Left renal cortex interstitium (tissue), 4 donors: ENCODE measurements at regions not wholly inside any gene's neighbourhood (a gene's known extent, or its start where the extent isn't known, plus 50 kb on each side); places are given as distances from the start of the nearest gene placed in this dataset.

Experiments
- DNase-seq, 4 donors: peaks; one replicate each; pipeline ENCODE4 v3.0.0-alpha.2; 2013; ENCODE audit warnings: low read depth in 4 of 4, low spot score in 2 of 4, missing footprints in 1 of 4

DNA sequence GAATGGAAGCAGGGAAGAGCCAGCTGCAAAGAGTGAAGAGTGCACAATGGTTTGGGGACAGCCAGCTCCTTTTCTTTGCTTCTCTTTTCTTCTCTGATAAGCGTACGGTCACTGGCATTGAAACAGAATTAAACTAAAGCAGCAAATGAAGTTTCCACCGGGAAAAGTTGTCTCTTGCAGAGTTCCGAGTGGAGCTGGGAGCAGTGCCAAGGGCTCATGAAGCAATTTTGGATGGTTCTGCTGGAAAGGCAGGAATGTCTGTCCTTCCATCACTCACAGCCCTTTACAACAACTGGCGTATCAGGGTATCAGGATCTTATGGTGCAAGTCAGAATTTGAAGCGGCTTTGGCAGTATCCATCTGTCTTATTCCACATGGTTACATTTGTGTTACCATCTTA is 1042.9 kb downstream of the NTRK3 start:
- no peak for DNase-seq

DNA sequence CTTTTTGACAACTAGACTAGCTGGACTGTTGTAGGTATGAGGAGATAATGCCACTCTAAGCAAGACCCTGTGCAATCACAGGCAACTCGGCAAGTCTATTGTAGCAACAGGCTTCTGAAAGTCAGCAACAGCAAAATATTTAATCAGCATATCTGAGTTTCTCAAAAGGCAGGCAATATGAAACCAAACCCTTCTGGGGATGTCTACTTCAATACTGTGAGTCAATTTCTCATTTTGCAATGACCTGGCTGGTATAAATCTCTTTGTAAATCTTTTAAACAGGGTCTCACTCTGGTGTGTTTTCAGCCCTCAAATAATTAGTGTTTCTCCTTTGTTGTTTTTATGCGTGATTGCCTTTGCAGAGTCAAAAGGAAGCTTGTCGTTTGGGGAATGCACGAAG is 1044.5 kb downstream of the NTRK3 start:
- no peak for DNase-seq

DNA sequence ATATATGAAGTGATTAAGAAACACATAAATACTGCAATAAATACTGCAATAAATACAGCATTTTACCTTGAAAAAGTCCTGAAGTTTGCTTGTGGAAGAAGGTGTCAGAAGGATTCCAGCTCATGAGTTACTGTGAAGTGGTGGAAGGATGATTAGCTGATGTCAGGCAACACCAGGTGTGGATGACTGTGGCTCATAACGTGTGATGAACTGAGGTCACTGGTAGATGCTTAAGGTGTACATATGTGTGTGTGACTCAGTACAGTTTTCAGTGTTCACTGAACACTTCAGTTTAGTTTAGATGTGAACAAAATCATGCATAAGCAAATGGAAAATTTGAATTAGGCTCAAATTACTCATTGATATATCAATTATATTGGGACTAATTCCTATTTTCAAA is 1045.0 kb downstream of the NTRK3 start:
- no peak for DNase-seq

DNA sequence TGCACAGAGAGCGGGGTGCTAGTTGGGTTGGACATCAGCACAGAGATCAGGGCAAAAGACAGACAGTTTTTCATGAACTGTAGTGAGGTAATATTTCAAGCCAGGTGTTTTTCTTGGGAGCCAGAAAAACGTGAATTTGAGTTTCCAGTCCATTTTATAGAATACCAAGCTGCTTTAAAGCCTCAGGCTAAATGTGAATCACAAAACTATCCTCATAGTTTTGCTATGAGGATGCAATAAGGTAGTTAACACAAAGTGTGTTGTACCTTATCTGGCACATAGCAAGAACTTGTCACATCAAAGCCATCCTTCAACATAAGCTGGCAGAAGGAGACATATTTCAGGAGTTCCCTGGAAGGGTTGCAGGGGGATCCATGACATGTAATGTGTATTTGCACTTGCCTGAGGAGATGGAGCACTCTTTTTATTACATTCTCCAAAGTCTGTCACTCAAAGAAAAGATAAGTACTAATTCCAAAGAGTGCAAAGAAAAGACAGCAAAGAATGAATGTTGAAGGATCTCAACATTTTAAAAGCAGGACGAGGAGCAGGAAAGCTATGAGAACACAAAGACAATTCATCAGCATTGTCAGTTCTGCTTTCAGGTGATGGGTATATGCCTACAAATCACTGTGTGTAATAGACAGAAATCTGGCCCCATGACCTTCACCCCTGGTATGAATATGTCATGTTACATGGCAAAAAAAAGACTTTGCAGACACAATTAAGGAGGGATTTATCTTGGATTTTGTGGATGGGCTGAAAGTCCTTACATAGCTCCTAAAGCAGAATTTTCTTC is 1046.4 kb downstream of the NTRK3 start:
- DNase-seq: no peak

DNA sequence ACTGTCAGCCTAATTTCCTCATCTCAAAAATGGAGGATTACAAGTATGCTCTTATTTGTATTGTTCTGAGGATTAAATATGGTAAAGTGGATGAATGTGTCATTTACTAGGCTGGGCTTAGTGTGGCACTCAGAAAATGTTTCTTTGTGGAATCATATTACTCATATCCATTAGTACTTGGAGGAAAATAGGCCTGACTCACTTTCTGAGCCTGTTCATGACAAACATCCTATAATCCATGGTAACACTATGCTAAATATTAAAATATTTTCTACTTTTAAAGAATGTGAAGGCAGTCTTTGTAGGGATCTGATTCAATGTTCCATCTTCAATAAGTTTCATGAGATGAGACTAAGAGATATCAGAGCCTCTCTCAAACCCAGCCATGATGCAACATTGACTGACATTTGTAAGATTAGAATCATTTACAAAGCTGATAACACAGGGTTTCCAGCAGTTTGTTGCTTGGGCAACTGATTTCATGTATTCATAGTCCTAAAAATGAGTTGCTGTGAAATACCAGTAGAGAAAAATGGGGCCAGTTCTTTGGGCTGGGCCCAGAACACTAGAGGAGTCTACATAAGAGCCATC is 1048.5 kb downstream of the NTRK3 start:
- no peak for DNase-seq

DNA sequence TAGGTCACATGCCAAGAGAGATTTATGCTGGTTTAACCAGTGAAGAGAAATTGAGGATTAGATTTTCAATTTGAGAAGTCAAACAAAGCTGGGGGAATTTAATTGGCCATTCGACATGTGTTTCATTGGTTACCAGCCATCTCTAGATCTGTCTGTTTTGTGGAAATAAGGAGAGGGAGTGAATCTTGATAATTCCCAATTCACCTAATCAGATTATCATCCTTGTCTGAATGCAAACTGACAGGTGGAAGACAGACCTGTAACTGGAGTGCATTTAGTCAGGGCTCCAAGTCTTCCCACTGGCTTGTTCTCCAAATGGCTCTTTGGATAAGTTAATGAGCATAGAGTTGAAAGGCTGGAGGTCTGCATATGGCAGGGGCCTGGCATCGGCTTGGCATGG is 1049.3 kb downstream of the NTRK3 start:
- DNase-seq: no peak

DNA sequence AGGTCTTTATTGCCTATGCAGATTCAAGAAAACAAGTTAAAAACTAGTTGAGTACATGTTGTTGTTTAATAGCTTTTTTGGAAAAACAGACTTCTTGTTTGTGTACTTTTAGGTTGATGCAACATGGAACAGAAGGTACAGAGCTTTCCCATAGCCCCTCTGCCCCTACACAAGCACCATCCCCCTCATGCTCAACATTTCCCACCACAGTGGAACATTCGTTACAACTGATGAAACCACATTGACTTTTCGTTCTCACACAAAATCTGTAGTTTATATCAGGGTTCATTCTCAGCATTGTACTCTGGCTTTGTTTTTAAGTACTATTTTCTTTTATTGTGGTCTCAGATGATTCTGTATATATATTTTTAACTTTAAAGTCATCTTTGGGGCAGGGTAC is 1054.6 kb downstream of the NTRK3 start:
- no peak for DNase-seq

DNA sequence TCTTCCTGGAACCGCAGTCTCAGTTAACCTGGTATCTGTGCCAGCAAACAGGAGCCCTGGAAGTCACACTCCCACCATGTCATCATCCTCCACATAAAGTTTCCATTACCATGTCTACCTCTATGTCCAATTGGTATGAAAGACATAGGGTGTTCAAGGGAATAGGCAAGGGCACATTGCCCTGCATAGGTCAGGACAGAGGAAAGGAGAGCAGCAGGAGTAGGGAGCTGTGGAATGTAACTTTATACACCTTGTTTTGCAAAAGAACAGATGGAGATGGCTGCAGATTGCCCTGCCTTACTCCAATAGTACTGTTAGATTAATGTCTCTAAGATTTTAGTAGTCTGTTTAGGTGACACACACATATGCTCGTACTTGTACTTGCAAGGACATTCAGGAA is 1056.4 kb downstream of the NTRK3 start:
- DNase-seq: no peak

DNA sequence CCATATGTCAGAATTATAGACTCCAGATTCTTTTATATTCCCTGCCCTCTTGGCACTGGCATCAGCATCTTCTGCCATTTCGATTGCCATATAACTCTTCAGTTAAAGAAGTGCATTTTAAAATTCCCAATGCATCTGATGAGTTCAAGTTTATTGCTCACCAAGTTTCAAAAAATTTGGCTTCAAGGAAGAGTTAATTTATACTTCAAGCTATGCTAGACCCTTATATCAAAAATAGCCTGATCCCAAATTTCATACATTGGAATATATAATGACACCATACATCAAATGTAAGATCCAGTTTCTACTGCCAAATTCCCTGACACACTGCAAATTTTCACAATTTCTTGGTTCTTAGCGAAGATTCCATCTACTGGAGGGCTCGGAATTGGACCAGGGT is 1058.6 kb downstream of the NTRK3 start:
- no peak for DNase-seq

DNA sequence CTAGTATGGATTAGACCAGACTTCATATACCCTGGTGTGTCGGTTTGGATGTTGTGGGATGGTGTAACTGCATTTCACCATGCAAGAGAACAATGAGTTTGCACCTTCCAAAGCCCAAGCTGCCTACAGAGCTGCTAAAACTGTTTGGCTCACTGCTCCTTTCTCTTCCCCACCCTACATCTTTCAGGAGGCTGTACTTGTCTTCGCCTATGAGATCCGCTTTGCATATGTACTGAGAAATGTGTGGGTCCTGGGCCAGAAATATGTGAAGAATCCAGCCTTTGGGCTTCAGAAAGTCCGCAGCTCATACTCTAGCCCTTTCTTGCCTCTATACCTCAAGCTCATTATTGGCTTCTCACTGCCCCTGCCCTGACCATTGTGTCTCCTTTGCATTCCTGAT is 1060.0 kb downstream of the NTRK3 start:
- DNase-seq: no peak

DNA sequence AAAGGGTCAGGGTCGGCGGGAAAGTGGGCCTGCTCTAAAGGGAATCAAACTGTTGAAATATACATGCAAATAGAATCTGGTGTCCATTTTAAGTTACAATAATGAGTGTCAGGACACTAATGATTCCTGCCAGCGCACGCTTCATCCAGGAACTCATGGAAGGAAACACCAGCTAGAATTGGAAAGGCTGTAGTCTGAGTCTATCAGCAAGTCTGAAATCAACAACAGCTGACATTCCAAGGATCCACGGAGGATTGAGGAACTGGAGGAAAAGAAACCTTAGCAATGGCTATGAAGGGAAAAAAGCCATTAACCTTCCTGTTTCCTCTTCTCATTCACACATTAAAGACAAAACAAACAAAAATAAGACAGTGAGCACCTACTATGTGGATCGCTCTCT is 1063.1 kb downstream of the NTRK3 start:
- DNase-seq: no peak

DNA sequence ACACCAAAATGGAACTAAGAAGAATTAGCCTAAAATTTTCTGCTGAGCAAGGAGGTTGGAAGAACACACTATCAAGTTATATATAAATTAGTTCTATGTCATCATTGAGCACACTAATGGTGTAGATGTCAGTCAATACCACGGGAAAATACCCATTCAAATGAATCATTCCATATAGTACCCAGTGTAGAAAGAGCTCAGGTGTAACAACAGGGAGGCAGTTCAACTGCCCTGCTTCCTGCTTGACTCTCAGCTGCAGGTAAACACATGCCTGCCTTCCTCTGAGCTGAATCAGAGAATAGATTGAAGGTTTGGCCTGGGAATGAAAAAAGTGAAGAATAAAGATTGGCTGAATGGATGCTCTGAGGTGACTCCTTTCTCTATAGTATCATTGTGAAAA is 1088.0 kb downstream of the AGBL1 start:
- DNase-seq: no peak

DNA sequence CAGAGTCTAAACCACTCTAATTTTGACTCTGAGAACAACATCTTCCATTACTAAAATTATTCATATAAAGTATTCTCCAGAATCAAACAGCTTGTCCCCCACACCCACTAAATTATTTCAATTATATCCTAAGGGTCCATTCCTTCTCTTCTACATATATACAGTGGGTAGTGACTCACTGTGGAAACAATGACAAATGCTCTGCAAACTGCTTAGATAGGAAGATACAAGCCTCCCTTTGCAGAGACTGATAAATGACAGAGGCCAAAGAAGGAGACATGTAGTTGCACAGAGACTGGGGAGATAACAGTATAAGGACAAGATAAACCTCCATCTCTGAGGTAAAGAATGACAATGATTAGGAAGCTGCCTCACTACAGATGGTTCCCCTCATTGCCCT is 1087.4 kb downstream of the AGBL1 start:
- DNase-seq: no peak

DNA sequence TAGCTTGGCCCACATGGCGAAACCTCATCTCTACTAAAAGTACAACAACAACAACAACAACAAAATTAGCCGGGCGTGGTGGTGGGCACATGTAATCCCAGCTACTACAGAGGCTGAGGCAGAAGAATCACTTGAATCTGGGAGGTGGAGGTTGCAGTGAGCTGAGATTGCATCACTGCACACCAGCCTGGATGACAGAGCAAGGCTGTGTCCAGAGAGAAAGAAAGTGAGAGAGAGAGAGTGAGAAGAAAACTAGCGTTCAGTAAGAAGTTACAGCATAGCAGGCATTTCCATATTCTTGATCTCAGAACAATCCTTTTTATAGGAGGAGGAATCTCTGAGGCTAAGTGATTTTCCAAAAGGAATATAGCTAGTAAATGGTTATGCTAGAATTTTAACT is 1076.1 kb downstream of the AGBL1 start:
- DNase-seq: no peak

DNA sequence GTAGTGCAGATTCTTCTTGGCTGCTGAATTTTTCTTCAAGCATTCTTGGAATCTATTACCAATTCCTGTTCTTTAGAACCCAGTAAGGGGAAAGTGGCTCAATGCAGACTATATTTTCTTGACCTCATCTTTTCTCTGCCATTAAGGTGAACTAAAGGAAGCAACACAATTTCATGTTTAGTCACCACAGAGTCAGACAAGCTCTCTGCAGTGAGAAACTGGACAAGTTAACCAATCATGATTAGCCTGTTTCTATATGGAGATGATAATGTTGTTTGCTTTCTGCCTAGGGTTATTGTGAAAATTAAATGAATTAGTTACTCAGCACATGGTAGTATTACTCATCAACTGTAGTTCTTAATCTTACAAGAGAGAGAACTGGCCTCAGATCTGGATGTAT is 1075.1 kb downstream of the AGBL1 start:
- DNase-seq: no peak

DNA sequence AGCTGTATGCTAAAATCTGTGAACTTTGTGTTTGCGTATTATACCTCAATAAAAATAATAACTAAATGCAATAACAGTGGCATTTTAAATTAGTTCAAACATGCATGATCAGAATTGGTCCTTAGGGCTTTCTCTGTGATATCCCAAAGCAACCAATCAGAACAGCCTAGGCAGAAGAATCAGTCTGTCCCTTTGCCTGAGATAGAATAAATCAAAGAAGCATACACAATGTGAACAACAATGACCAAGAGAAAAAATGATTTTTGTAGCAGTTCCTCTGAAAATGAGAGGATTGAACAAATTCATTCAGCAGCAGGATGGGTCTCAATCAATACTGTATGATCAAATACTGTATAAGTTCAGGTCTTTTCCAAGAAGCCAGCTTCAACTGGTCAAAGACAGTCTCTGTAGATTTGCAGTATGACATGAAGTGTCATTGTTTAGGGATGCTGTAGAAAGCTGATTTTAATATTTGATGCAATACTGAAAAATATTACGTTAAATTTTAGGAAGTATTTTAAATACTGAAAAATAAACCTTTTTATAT is 1071.6 kb downstream of the AGBL1 start:
- DNase-seq: no peak

DNA sequence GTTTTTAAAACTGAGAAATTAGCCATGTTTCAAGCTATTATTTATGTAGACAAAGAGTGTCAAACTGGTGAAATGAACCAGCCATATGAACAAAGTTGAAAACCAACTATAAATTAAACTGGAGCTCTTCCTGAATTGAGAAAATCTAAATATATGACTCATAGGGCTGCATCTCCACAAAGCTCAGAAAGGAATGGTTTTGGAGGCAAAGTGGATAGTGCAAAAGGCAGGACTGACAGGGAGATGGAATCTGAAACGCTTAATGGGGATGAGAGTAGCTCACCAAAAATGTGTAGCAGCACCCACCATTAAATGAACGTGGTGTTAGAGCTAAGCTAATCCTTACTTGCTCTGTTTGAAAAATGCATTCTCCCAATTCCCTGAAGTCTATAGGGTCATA is 1066.0 kb downstream of the AGBL1 start:
- no peak for DNase-seq

DNA sequence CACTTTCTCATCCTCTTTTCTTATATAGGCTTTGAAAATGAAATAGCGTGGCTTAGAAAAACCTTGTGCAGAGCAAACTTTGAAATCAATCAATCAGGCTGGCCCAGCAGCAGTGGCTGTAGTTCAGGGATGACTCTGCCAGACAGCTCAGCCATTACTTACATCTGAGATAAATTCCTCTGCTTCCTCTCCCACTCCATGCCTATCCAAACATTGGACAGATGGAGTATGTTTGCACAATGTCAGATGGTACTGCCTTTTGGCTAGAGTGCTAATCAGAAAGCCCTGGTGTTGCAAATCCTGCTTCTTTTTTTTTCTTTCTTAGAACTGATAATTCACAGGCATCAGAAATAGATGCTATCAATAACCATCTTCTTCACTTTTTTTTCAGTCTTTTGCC is 1065.1 kb downstream of the AGBL1 start:
- no peak for DNase-seq

DNA sequence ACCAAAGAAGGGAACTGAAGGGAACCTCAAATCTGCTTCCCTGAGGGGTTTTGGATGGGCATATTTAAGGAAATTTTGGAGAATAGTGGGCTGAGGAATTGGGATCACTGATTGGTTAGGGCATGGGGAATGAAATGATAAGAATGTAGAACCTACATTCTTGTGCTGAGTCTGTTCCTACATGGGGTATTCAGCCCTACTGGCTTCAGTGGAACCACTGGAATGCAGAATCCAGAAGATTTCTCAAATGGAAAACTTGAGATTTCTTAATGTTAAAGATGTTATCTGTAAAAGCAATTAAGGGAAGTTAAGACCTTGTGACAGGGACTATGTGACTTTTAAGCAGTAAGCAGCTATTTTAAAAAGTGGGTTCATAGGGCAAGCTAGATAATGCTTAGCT is 1062.4 kb downstream of the AGBL1 start:
- no peak for DNase-seq

DNA sequence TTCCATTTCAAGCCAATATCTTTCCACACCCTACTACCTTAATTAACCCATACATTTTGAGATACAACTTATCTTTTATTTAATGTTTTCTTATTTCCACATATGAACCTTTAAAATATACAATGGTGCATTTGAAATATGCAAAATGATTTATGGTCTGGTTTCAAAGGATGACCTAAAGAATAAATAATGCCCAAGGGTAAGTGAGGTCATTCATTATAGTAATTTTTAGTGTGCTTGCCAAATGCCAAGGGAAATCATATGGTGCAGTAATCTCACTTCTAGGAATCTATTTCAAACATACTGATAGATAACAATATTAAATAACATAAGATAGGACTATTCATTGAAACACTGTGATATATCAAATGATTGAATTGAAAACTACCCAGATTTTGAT is 1055.4 kb downstream of the AGBL1 start:
- DNase-seq: no peak

DNA sequence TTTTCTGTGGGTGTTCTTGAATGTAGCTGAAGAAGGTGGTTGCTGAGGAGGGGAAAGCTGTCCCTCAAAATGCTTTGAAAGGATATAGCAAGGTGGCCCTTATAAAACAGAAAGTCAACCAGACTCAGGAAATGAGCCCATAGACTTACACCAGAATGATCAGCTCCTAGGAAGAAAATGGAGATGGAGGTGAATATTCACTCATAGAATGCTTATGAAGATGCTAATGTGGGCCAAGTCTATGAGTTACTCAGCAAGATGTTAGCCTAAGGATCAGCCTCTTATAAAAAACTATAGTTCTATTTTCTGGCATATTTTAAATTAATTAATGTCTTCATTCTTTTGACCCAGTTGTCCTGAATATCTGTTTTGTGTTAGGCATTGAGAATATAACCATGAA is 1054.0 kb downstream of the AGBL1 start:
- no peak for DNase-seq

DNA sequence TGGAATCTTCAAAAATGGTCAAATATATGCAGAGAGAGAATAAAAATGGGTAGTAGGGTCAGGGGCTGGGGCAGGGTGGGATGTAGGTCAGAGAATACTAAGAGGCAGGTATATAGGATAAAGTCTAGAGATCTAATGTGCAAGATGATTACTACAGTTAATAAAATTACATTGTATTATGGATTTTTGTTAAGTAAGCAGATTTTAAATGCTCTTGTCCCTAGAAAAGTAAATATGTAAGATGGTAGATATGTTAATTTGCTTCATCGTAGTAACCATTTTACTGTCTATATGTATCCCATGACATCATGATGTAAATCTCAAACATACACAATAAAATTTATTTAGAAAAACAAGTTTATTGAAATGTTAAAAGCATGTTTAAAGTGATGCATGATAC is 1051.4 kb downstream of the AGBL1 start:
- DNase-seq: no peak
